Skin epidermis (tissue), 12 donors: ENCODE measurements at regions not wholly inside any gene's neighbourhood (a gene's known extent, or its start where the extent isn't known, plus 50 kb on each side); places are given as distances from the start of the nearest gene placed in this dataset.

Experiments
- H3K27ac ChIP-seq, 21 experiments: fragments of 200-600 bp; sonication (generic) in 11 of 21; one replicate each; pipeline ENCODE4 v1.5.0; 2020; ENCODE audit warnings: mild to moderate bottlenecking in 3 of 21, inconsistent platforms in 2 of 21, moderate library complexity in 2 of 21
- H3K4me3 ChIP-seq, 7 experiments: fragments of 200-600 bp; sonication (generic) in 2 of 7; one replicate each; pipeline ENCODE4 v1.5.0; 2020; ENCODE audit warnings: inconsistent platforms in 2 of 7, mild to moderate bottlenecking in 2 of 7, moderate library complexity in 1 of 7

DNA sequence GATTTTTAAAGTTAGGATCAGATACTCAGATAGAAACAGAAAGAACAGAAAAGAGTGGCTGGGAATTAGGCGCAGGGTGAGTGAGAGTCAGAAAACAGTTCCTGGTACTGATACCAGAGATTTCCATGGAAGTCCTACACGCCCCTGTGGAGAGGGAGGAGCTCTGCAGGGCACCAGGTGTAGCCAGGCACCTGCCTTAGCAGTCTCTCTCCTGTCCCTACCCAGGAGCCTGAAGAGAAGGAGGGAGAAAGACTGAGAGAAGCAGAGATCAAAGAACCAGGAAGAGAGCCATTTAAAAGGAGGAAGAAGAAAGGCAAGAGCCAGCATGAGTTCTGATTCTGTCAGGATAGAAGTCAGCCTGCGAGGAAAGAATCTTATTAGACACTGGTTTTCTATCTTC lies 65.0 kb downstream of the CBLN1 start:
- H3K4me3 ChIP-seq, result no peak overlapping the region
- no peak overlapping the region for H3K27ac ChIP-seq

DNA sequence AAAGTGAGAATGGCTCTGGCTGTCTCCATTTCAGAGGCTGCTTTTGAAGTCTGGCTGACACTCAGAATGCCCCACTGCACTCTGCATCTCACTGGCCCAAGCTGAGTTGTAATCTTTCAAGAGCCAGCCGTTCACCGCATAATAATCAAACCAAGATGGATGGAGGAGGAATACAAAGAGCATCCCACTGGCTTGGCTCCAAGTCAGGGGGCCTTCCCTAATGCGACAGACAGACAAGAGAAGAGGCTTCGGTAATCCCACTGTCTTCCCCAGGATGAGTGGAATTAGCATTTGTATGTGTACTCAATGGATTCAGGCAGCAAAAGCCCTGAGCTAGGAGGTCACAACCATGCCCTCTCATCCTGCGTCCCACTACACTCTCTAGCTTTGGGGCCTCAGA lies 68.0 kb downstream of the CBLN1 start:
- no peak overlapping the region for H3K4me3 ChIP-seq

DNA sequence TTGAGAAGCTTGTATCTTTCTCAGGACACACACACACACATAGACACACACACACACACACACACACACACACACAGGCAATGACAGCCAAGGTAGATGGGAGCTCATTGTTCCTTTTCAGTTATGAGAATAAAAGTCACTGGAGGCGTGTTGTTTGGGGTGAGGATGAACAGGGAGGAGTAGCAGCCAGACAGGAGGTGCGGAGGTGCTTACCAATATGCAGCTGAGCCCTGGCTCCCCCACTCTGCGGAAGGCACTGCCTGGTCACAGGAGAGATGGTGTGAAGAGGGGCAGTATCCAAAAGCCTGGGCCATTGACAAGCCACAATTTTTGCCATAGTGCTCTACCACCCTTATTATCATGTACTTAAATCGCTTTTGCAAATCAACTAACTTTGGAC lies 77.4 kb downstream of the CBLN1 start:
- no peak overlapping the region for H3K27ac ChIP-seq

More for the DNA sequence above, 68.0 kb downstream of the CBLN1 start:
- no peak overlapping the region for H3K27ac ChIP-seq

DNA sequence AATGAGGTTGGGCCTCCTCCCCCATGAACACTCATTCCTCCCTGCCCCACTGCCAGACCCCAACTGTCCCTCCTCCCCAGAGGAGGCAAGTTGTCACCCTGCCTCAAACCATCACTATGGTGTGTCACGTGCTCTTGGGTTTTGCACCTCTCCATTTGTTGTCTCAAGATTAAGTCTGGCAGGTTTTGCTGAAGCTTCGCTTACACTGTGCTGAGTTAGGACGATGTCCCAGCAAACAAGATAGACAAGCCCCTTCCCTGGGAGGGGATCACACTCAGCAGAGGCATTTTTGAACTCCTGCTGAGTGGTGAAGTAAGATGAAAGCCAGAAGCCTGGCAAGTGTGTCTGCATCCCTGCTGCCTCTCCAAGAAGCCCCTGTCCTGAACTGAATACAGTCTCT lies 78.3 kb downstream of the CBLN1 start:
- no peak overlapping the region for H3K4me3 ChIP-seq

More for the DNA sequence above, 77.4 kb downstream of the CBLN1 start:
- no peak overlapping the region for H3K4me3 ChIP-seq

DNA sequence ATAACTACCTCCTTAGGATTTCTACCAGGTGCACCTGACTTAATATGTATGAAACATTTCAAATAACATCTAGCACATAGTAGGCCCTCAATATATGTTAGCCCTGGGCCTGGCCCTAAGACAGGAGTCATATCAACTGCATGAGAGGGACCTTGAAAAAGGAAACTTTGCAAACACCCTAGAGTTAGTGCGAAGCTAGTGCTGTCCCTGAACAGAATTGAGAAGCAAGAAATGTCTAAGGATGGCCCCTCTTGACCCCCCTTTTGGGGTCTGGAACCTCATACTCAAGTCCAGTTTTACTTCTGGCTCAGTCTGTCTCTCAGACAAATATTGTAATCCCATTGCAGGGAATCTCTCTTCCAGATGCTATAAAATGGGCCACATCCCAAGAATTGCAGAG lies 80.5 kb downstream of the CBLN1 start:
- no peak overlapping the region for H3K4me3 ChIP-seq
- no peak overlapping the region for H3K27ac ChIP-seq

More for the DNA sequence above, 78.3 kb downstream of the CBLN1 start:
- no peak overlapping the region for H3K27ac ChIP-seq

DNA sequence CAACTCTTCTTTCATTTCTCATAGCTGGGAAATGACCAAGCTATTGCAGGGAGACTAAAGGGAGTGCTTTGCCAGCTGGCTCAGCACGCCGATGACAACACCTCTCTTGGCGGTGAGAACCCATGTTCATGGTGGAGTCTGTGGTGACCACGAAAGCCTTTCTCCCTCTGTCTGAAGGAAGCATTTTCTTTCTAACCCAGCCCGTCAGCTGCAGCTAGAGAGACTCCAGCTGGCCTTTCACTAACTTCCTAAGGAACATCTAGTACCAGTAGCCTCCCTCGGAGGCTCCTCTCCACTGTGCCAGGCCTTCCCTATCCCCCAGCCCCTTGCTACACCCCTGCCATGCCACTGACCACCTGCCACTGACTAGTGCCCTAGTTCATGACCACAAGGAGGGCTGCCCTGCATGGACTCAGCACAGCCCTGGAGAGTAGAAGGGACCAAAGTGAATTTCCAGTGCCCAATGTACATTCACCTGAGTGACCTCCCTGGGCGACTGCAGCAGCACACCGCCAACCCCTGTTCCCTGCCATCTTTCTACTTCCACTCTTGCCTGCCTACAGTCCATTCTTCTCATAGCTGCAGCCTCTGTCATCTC lies 81.3 kb downstream of the CBLN1 start:
- H3K4me3 ChIP-seq, result no peak overlapping the region
- no peak overlapping the region for H3K27ac ChIP-seq

DNA sequence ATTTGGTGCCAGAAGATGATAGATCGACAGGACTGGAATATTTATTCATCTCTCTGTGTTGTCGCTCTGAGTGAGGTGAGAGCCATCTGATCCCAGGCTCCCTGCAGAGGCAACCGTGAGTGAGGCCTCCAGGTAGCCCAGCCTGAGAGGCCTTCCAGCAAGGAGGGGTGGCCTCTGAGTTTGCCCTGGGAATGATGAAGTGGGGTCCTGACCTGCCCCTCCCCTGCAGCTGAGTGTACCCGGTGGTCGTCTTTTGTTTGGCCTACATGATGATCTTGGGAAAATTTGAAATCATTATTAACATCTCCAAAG lies 86.4 kb downstream of the CBLN1 start:
- Histone ChIP-seq H3K4me3 (no peak overlapping the region), H3K27ac (no peak overlapping the region)

DNA sequence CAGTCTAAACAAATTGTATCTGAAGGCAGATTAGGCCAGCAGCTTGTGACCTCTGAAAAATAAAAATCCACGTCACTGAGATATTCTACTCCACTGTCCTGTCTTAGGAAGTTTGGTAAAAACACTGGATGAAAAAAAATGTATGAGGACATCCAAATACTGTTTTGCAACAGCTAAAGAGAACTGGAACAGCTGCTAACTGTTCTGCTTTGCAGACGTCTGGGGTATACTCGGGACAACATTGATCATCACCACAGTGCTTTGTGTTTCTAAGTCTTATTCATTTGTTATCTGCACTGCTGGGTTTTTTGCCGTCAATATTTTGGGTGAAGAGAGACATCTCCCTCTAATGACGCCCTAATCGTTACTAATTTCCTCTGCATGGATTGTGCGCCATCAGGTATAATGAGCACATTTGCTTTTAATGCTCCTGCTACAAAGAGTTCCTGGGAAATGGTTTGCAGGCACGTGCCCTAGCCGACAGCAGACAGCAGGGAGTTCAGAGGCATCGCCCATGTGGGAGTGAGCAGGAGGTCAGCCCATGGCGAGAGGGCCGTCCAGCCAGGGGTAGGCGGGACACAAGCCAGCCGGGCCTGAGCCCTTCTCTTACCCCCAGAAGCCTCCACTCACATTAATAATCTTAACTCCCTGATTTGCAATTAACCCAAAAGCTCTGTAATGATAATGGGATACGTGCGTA lies 87.0 kb downstream of the CBLN1 start:
- H3K27ac ChIP-seq, result no peak overlapping the region

DNA sequence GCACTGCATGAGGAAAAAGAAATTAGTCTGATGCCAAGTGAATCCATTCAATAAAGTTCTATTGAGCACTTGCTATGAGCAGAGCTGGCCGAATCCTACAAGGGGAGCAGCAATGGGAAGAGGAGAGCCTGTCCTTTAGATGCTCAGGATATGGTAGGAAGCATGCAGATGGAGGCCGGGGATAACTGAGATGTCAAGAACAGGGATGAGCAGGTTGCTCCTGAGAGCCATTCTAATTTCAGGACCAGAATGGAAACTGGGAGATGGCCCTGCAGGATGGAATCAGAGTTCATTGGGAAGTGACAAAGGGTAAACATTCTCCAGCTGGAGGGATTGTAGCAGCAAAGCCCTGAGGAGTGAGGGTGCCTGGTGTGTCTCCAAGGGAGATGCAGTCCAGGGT lies 88.0 kb downstream of the CBLN1 start:
- Histone ChIP-seq H3K4me3 (no peak overlapping the region), H3K27ac (no peak overlapping the region)

More for the DNA sequence above, 87.0 kb downstream of the CBLN1 start:
- no peak overlapping the region for H3K4me3 ChIP-seq

DNA sequence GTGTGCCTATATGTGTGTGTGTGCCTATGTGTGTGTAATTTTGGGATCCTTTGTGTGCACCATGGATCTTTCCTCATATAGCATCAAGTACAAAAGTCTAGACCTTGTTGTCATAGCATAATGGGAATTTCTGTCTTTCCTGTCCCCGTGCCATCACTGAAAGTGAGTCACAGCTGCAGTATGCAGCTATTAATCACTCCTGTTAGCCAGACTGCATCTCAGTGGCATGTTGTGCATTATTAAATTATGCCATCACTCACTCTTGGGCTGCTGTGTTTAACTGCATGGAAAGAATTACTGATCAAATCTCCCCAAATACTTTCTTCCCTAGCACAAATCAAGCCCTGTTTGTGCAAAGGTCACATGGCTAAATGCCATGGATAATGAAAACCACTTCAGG lies 92.4 kb downstream of the CBLN1 start:
- H3K4me3 ChIP-seq, result no peak overlapping the region
- no peak overlapping the region for H3K27ac ChIP-seq

DNA sequence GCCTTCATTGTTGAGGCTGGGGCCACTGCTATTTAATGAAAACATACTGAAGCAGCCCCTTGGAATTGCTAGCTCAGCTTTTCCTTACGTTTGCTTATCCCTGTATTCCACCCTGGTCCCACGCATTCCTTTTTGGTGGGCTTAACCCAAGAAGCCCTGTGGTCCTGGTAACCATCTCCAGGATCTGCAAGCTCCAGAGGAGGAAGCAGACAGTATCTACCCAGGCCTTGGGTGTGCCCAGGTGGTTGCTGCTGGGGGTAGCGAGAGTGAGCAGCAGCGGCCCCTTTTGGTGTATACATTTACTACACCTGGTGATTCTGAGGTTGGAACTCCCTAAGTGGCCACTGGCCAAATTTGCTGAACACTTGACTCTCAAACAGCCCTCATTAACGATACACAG lies 97.7 kb downstream of the CBLN1 start:
- Histone ChIP-seq H3K27ac (no peak overlapping the region), H3K4me3 (no peak overlapping the region)

DNA sequence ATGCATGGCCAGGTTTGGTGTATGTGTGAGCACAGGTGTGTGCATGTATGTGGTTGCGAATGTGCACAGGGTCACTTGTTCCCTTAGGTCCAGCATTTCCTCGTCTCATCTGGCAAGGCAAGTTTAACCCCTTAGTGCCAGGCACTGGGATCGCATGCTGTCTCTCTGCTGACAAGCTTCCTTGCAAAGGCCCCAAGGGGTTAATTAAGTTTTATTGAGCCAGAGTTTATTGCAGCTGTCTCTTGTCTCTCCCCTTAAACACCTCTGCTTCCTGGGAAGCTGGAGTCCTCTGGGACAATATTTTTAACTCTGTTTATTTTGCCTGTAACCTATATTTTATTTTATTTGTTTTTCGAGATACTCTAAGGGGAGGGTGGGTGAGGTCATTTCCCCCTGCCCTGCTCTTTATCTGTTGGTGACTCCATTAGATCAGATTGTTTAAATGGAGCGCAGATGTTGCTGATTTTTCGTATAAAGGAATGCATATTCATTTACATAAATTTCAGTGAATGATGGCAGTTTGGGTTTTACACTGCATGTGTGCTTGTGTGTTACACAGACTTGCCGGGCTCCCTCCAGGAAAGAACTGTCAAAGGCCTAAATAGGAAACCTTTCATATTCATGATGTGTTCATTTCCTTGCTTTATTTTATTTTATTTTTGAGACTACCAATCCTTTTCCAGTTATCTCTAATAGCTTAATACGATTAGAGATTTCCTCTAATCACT lies 99.7 kb downstream of the CBLN1 start:
- H3K4me3 ChIP-seq, result no peak overlapping the region
- H3K27ac ChIP-seq, result no peak overlapping the region

DNA sequence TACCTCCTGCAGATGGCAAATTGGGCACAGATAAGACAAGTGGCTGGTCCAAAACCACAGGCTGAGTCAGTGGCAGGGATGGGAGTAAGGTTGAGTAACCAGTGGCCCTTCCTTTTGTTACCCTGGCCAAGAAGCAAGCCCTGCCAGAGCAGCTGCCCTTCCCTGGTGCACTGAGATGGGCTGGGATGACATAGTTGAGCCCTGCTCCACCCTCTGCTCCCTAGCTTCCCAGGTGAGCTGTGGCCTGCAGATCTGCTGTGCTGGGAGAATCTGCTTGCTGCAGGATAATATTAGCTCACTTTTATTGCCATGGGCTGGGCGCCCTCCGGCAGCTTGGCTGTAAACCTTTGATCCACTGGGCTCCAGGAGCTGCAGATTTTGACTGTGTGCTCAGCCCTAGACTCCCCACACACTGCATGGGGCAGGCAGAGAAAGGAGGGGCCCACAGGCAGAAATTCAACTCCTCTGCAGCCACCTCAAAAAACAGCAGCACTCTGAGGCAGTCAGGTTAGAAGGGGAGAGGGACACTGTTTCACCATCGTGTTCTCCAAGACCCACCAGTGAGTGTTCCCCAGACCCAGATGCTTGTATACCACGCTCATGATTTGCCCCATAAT lies 101.8 kb downstream of the CBLN1 start:
- H3K27ac ChIP-seq, result no peak overlapping the region

DNA sequence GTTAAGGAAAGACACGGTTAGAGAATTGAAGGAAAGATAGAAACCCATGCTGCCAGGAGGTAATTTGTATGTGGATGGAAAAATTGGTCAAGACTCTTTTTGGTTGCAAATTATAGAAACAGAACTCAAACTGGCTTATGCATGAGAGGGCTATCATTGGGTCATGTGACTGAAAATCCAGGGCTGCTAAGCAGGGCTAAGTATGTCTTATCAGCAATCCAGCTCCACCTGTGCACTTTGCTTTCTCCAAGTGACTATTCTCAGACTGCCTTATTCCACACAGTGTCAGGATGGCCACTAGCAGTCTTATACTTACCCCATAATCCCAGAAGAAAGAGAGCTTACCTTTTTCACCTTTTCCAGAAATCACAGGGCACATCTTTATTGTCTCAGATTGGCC lies 113.5 kb downstream of the CBLN1 start:
- Histone ChIP-seq H3K27ac (no peak overlapping the region), H3K4me3 (no peak overlapping the region)

More for the DNA sequence above, 101.8 kb downstream of the CBLN1 start:
- no peak overlapping the region for H3K4me3 ChIP-seq

DNA sequence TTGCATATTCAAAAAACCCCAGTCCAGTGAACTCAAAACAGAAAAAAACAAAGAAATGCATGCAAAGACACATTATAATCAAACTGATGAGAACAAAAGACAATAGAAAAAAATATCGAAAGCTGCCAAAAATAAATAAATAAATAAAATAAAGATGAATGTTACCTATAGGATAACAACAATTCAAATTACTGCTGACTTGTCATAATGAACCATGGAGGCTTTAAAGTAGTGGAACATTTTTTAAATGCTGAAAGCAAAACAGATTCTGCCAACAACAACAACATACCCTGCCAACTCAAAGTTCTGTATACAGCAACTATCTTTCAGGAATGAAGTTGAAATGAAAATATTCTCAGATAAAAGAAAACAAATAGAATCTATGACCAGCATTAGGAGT lies 116.6 kb downstream of the CBLN1 start:
- no peak overlapping the region for H3K27ac ChIP-seq
- H3K4me3 ChIP-seq, result no peak overlapping the region

DNA sequence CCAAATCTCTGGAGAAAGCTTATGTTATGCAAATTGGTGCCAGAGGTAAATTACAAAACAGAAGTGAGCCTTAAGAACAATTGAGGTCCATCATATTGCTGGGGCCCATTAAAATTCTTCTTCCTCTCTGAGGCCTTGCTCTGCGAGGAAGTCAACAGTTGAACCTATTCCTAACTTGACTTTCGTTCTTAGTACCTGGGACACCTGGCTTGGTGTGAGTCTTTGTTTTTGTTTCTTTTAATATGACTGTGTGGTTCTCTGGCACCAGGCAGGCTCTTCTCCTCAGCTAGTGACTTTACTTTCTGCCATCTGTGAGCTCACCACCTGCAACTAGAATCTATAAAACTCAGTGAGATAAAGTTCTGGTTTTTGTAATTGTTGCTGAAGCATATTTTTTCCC lies 120.4 kb downstream of the CBLN1 start:
- no peak overlapping the region for H3K27ac ChIP-seq
- no peak overlapping the region for H3K4me3 ChIP-seq

DNA sequence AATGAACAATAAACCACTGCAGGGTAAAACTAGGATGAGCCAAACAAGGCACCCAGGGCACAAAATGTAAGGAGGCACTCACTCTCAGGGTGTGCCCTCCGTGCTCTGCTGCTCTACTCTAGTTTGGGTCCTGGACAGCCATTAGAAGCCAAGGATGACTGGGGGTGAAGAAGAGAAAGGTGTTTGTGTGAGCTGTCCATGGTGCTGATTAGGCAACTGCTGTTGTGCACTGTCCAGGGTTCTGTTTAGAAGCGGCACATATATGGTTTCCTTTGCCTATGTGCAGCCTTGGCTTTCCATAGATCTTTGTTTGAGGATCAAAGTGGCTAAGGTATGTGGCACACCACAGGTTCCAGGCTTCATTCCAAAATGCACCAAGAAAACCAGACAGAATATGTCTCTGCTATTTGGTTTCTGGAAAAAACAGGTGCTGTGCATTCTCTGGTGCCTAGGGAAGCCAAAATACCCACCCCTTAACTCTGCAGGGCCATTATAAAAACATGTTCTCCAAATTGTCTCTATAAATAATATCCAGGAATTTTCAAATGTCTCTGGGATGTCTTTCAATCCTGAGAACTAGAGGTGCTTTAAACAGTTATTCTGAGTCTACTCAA lies 123.5 kb downstream of the CBLN1 start:
- no peak overlapping the region for H3K4me3 ChIP-seq
- no peak overlapping the region for H3K27ac ChIP-seq

DNA sequence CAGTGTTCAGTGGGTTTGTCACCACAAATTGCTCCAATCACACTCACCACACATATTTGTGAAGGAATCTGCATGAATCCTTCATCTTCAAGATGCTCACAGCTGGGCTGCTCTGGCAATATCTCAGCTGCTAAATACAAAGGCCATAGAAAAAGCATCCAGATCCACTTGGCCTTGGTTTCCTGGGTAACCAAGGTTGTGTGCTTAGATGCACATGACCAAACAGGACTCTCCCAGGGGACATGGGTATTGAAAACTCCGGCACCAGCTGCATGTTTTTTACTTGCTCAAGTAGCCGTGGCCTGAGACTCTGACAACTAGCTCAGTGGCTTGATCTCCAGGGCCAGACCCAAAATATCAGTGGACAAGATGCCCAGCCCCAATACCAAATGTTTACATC lies 131.3 kb downstream of the CBLN1 start:
- no peak overlapping the region for H3K27ac ChIP-seq
- no peak overlapping the region for H3K4me3 ChIP-seq

DNA sequence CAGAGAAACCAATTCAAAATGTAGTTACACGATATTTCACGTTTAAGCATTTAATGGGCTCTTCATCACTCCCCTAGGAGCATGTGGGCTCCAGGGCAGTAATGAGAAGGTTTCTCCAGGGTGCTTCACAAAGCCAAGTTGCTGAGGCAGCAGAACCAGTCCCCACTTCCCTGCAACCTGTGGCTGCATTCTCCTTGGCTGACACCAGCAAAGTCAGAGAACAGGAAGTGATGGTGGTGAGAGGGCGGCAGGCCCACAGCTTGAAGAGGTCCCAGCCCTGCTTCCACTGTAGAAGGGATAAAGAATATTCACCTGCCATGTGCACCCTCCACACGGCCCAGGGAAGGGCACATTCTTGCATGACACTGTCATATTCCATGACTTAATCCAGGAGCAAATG lies 133.2 kb downstream of the CBLN1 start:
- no peak overlapping the region for H3K4me3 ChIP-seq

DNA sequence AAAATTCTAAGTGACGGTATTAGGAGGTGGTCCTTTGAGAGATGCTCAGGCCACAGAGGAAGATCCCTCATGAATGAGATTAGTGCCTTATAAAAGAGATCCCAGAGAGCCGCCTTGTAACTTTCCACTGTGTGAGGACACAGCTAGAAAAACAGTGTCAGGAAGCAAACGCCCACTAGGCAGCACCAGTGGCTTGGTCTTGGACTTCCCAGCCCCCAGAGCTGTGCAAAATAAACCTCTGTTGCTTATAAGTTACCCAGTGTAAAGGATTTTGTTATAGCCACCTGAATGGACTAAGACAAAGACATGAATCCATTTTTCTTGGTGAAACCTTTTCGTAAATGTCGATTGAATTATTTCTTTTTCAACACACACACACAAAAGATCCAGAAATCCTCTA lies 141.0 kb downstream of the CBLN1 start:
- no peak overlapping the region for H3K27ac ChIP-seq
- H3K4me3 ChIP-seq, result no peak overlapping the region

More for the DNA sequence above, 133.2 kb downstream of the CBLN1 start:
- no peak overlapping the region for H3K27ac ChIP-seq
